ENCODE measurements at regions not wholly inside any gene's neighbourhood (a gene's known extent, or its start where the extent isn't known, plus 50 kb on each side); places are given as distances from the start of the nearest gene placed in this dataset.

- TF ChIP-seq CTCF (IDR thresholded peaks at IDR 0.05) (no peak), POLR2A (IDR thresholded peaks at IDR 0.05) (no peak), POLR2AphosphoS5 (IDR thresholded peaks at IDR 0.05) (no peak)
Observed at GRCh38 chr14:75334549-75335051, 56.0 kb downstream of the FOS start.
